Effector memory CD4-positive, alpha-beta T cell (primary cell): ENCODE measurements at regions not wholly inside any gene's neighbourhood (a gene's known extent, or its start where the extent isn't known, plus 50 kb on each side); places are given as distances from the start of the nearest gene placed in this dataset.

Experiments
- DNase-seq, 3 donors: peaks; one replicate each; pipeline ENCODE4 v3.0.0-alpha.2; 2020
- H3K27ac ChIP-seq: 2 replicates; pipeline ENCODE4 v1.7.0; 2013; ENCODE audit warnings: mild to moderate bottlenecking, low read length, moderate library complexity; ENCODE audit not compliant: insufficient read depth, poor library complexity, severe bottlenecking
- H3K27me3 ChIP-seq: replicated peaks from 2 replicates; pipeline ENCODE4 v1.7.0; 2013; ENCODE audit warnings: mild to moderate bottlenecking, low read length; ENCODE audit not compliant: insufficient read depth, control insufficient read depth, poor library complexity, severe bottlenecking
- H3K36me3 ChIP-seq: 2 replicates; pipeline ENCODE4 v1.7.0; 2013; ENCODE audit warnings: mild to moderate bottlenecking, low read length, moderate library complexity; ENCODE audit not compliant: control insufficient read depth, insufficient read depth
- H3K4me1 ChIP-seq: 2 replicates; pipeline ENCODE4 v1.7.0; 2013; ENCODE audit warnings: low read length, mild to moderate bottlenecking; ENCODE audit not compliant: control insufficient read depth, insufficient read depth, poor library complexity, severe bottlenecking
- H3K4me3 ChIP-seq: 2 replicates; pipeline ENCODE4 v1.7.0; 2013; ENCODE audit warnings: low read length, low read depth, mild to moderate bottlenecking; ENCODE audit not compliant: insufficient read depth, poor library complexity, severe bottlenecking
- H3K9me3 ChIP-seq: 2 replicates; pipeline ENCODE4 v1.7.0; 2013; ENCODE audit warnings: mild to moderate bottlenecking, low read length, moderate library complexity; ENCODE audit not compliant: control insufficient read depth

DNA sequence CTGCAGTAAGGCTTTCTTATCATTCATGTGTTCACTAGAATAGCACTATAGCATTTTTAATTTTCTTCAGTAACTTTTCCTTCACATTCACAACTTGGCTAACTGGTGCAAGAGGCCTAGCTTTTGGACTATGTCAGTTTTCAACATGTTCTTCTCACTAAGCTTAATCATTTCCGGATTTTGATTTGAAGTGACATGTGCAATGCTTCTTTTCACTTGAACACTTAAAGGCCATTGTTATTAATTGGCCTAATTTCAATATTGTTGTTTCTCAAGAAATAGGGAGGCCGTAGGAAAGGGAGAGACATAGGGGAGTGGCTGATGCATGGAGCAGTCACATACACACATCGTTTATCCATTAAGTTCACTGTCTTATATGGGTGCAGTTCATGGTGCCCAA, 151.2 kb upstream of the NFE2L3 start:
- no peaks in the 10 kb centered on the region for H3K4me1 ChIP-seq
- H3K9me3 ChIP-seq, result no peaks in the 10 kb centered on the region
- DNase-seq, result no peak
- H3K27ac ChIP-seq, result no peak overlapping the region
- no peaks in the 10 kb centered on the region for H3K36me3 ChIP-seq
- no peak overlapping the region for H3K4me3 ChIP-seq
- H3K27me3 ChIP-seq, result no peaks in the 10 kb centered on the region

- no peak overlapping the region for H3K27ac ChIP-seq
- no peak overlapping the region for H3K4me3 ChIP-seq
- no peaks in the 10 kb centered on the region for H3K27me3 ChIP-seq
Measured at GRCh38 chr7:26001662-26002244, 150.2 kb upstream of the NFE2L3 start.

DNA sequence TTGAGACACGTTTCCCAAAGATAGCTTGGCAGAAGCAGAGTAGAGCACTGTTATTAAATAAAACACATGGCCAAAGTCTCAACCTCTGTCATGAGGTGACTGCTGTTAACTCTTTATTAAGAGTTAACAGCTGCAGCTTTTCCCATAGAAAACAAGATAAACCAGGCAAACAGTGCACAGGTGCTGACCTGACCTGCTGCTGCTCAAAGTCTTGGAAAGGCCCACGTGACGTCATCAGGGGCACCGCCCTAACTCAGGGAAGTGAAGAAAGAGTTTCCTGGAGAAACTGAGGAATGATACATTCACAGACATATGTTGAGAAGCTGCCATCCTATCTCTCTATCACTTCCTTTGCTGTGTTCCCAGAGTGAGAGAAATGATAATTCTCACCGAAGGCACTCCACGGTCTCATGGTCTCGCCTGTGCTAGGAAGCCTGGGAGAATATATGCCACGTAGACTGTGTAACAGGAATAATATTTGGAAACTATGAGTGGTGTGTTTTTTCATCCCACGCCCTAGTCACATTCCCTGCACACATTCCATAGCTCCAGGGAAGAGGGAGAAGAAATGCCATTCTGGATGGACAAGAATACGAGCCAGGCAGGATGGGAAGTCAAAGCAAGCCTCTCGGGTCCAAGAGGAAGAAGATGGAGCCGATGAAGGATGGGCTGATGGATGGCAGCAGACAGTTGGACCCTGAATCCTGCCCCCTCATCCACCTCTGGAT, 146.2 kb upstream of the NFE2L3 start:
- DNase-seq, result no peak
- Histone ChIP-seq H3K4me1 (no peaks in the 10 kb centered on the region), H3K4me3 (no peak overlapping the region), H3K9me3 (no peaks in the 10 kb centered on the region), H3K27me3 (no peaks in the 10 kb centered on the region), H3K36me3 (no peaks in the 10 kb centered on the region), H3K27ac (no peak overlapping the region)

More at GRCh38 chr7:26001662-26002244, 150.2 kb upstream of the NFE2L3 start:
- Histone ChIP-seq H3K36me3 (no peaks in the 10 kb centered on the region), H3K9me3 (no peaks in the 10 kb centered on the region), H3K4me1 (no peaks in the 10 kb centered on the region)
- no peak for DNase-seq

DNA sequence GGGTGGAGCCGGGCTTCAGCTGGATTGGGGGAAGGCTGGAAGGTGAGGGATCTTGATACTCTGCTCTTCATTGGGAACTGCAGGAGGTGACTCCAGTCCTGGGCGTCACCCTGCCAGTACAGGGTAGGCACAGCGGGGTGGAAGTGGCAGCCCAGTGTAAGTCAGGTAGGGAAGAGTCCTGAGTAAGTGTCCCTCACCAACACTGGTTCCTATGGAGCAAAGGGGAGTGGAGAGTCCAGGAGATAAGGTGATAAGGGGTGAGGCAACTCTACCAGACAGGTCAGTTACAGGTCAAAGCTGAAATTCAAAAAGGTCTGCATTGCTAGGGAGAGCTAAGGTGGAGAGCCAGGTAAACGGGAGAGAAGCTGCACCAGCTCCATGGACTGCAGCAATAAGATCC, 145.6 kb upstream of the NFE2L3 start:
- Histone ChIP-seq H3K27ac (no peak overlapping the region), H3K4me1 (no peaks in the 10 kb centered on the region), H3K36me3 (no peaks in the 10 kb centered on the region), H3K9me3 (no peaks in the 10 kb centered on the region), H3K4me3 (no peak overlapping the region), H3K27me3 (no peaks in the 10 kb centered on the region)
- no peak for DNase-seq

- no peaks in the 10 kb centered on the region for H3K27me3 ChIP-seq
- no peaks in the 10 kb centered on the region for H3K9me3 ChIP-seq
Measured at GRCh38 chr7:26007510-26007909, 144.5 kb upstream of the NFE2L3 start.

DNA sequence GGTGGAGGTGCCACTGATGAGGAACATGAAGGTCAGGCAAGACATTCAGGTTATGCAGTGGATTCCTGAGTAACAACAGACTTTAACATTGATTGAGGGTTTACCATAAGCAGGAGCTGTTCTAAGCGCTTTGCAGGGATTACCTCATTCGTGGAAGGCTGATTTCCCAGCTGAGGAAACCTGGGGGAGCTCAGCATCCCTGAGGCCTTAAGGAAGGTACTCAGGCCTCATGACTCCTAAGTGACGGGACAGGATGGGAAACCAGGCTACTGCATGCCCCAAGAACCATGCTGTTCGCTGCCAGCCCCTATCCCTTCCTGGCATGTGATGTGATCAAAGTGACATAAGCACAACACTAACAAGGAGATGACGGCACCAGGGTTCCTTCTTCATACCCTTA, 143.6 kb upstream of the NFE2L3 start:
- no peaks in the 10 kb centered on the region for H3K9me3 ChIP-seq
- no peak overlapping the region for H3K27ac ChIP-seq
- H3K36me3 ChIP-seq, result no peaks in the 10 kb centered on the region
- H3K4me1 ChIP-seq, result no peaks in the 10 kb centered on the region
- no peak overlapping the region for H3K4me3 ChIP-seq
- no peaks in the 10 kb centered on the region for H3K27me3 ChIP-seq
- DNase-seq, result no peak

More at GRCh38 chr7:26007510-26007909, 144.5 kb upstream of the NFE2L3 start:
- Histone ChIP-seq H3K4me1 (no peaks in the 10 kb centered on the region), H3K27ac (no peak overlapping the region), H3K4me3 (no peak overlapping the region), H3K36me3 (no peaks in the 10 kb centered on the region)
- DNase-seq, result no peak

GRCh38 chr7:26011039-26011696, 140.8 kb upstream of the NFE2L3 start:
- Histone ChIP-seq H3K27ac (no peak overlapping the region), H3K9me3 (no peaks in the 10 kb centered on the region), H3K4me1 (no peaks in the 10 kb centered on the region), H3K36me3 (no peaks in the 10 kb centered on the region), H3K27me3 (no peaks in the 10 kb centered on the region), H3K4me3 (no peak overlapping the region)
- no peak for DNase-seq

- no peak for DNase-seq
- H3K27me3 ChIP-seq, result peaks cover 3% of the 10 kb centered on the region
- H3K9me3 ChIP-seq, result no peaks in the 10 kb centered on the region
Measured at GRCh38 chr7:26013551-26014083, 138.4 kb upstream of the NFE2L3 start.

GRCh38 chr7:26022982-26023381, 129.0 kb upstream of the NFE2L3 start:
- Histone ChIP-seq H3K36me3 (no peaks in the 10 kb centered on the region), H3K27ac (no peak overlapping the region)
- no peak for DNase-seq

More at GRCh38 chr7:26013551-26014083, 138.4 kb upstream of the NFE2L3 start:
- Histone ChIP-seq H3K27ac (no peak overlapping the region), H3K4me3 (no peak overlapping the region), H3K36me3 (no peaks in the 10 kb centered on the region), H3K4me1 (no peaks in the 10 kb centered on the region)

DNA sequence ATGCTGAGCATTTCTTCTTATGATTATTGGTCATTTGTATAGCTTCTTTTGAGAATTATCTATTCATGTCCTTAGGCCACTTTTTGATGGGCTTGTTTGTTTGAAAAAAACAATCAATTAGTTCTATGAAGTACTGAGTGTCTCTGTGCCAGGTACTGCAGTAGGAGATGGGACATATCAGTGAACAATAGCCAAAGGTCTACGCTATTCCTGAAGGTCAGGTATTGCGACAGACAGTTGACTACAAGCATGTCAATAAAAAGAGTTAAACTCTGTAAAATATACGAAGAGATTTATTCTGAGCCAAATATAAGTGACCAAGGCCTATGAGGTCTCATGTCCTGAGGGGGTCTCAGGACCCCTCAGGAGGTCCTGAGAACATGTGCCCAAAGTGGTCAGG, 122.1 kb upstream of the NFE2L3 start:
- Histone ChIP-seq H3K27ac (no peak overlapping the region), H3K9me3 (no peaks in the 10 kb centered on the region), H3K27me3 (no peaks in the 10 kb centered on the region), H3K4me1 (no peaks in the 10 kb centered on the region), H3K36me3 (no peaks in the 10 kb centered on the region), H3K4me3 (no peak overlapping the region)
- DNase-seq, result no peak

More at GRCh38 chr7:26022982-26023381, 129.0 kb upstream of the NFE2L3 start:
- peaks cover 2% of the 10 kb centered on the region for H3K27me3 ChIP-seq
- no peaks in the 10 kb centered on the region for H3K4me1 ChIP-seq
- no peaks in the 10 kb centered on the region for H3K9me3 ChIP-seq
- no peak overlapping the region for H3K4me3 ChIP-seq
